ENCODE measurements at regions not wholly inside any gene's neighbourhood (a gene's known extent, or its start where the extent isn't known, plus 50 kb on each side); places are given as distances from the start of the nearest gene placed in this dataset.

DNA sequence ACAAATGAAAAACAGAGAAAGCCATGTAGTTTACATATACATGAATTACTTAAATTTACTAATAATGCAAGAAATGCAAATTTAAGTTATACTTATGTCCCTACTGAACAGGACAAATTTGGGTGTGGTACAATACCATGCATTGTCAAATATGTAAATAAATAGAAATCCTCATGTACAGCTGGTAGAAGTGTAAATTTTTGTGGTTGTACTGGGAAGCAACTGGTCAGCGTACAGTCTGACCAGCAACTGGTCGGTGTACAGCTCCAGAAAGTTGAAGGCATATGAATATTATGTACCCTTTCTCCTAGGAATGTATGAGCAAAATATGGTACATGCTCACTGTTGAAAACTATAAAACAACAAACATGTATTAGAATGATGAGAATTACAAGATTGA is 93.9 kb upstream of the TMEM106B start:
- Histone ChIP-seq H3K27ac (no peak overlapping the region), H3K9me2 (ENCODE audit: insufficient read depth) (peaks cover 8% of the 10 kb centered on the region), H3K4me1 (replicated peaks; ENCODE audit: insufficient read depth) (no peaks in the 10 kb centered on the region), H3K36me3 (ENCODE audit: low read depth) (no peaks in the 10 kb centered on the region), H4K20me1 (ENCODE audit: insufficient read depth) (no peaks in the 10 kb centered on the region), H3K4me2 (no peak overlapping the region), H3K27me3 (ENCODE audit: insufficient read depth, low read depth) (no peaks in the 10 kb centered on the region), H3K9me3 (ENCODE audit: insufficient read depth, low read depth) (no peaks in the 10 kb centered on the region), H2AFZ (no peak overlapping the region), H3K4me3 (no peak overlapping the region), H3F3A (ENCODE audit: insufficient read depth, low read depth) (no peaks in the 10 kb centered on the region), H3K79me2 (ENCODE audit: low read depth) (no peaks in the 10 kb centered on the region)
- POLR2A ChIA-PET (ENCODE audit: unreplicated experiment): no interaction called here
- BruUV-seq (replicated peaks): no TSS peak
- intact Hi-C loops (cut with micrococcal nuclease; ENCODE audit: unreplicated experiment): no loop called here
- no peak for DNase-seq
- CTCF ChIA-PET: no interaction called here
- TF ChIP-seq, protein P1, sequence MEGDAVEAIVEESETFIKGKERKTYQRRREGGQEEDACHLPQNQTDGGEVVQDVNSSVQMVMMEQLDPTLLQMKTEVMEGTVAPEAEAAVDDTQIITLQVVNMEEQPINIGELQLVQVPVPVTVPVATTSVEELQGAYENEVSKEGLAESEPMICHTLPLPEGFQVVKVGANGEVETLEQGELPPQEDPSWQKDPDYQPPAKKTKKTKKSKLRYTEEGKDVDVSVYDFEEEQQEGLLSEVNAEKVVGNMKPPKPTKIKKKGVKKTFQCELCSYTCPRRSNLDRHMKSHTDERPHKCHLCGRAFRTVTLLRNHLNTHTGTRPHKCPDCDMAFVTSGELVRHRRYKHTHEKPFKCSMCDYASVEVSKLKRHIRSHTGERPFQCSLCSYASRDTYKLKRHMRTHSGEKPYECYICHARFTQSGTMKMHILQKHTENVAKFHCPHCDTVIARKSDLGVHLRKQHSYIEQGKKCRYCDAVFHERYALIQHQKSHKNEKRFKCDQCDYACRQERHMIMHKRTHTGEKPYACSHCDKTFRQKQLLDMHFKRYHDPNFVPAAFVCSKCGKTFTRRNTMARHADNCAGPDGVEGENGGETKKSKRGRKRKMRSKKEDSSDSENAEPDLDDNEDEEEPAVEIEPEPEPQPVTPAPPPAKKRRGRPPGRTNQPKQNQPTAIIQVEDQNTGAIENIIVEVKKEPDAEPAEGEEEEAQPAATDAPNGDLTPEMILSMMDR (conservative IDR thresholded peaks at IDR 0.05): no peak
- no peak for TF ChIP-seq EZH2 (IDR thresholded peaks at IDR 0.05; ENCODE audit: low read depth)

DNA sequence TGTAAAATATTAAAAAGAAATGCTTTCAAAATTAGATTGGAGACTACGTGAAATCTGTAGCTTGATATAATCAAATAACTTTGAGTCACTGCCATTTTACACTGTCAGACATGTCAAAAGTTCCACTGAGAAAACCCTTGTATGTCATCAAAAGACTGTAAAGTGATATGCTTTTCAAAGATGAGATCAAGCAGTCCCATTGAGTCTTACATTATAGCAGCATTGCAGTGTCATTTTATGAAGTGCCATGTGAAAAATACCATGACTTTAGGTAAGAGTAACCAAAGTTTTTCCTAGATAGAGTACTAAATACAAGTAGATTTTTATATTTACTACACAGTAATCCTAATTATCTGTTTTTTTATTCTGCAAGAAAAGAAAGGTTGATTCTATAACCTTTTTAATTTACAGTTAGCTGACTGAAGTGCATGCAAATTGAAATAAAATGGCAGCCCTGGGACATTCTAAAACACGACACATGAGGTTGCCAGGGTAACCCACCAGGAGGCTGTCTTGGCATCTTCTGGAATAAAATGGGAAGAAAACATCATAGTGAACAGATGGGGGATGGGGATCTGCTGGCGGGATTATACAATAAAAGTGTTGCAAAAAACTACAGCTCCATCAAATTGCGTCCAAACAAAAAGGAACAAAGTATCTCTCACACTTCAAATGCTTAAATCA is 91.3 kb upstream of the TMEM106B start:
- intact Hi-C loops (cut with micrococcal nuclease; ENCODE audit: unreplicated experiment): no loop called here
- DNase-seq: no peak
- no peaks in the 10 kb centered on the region for H4K20me1 ChIP-seq (ENCODE audit: insufficient read depth)
- H3K27me3 ChIP-seq (ENCODE audit: insufficient read depth, low read depth): no peaks in the 10 kb centered on the region
- H3K4me1 ChIP-seq (replicated peaks; ENCODE audit: insufficient read depth): no peaks in the 10 kb centered on the region
- no peaks in the 10 kb centered on the region for H3K9me3 ChIP-seq (ENCODE audit: insufficient read depth, low read depth)
- no peak overlapping the region for H3K4me2 ChIP-seq
- POLR2A ChIA-PET (ENCODE audit: unreplicated experiment): no interaction called here
- no peaks in the 10 kb centered on the region for H3K79me2 ChIP-seq (ENCODE audit: low read depth)
- H3K36me3 ChIP-seq (ENCODE audit: low read depth): no peaks in the 10 kb centered on the region
- no peak overlapping the region for H2AFZ ChIP-seq
- CTCF ChIA-PET: no interaction called here
- no peak for TF ChIP-seq EZH2 (IDR thresholded peaks at IDR 0.05; ENCODE audit: low read depth)
- TF ChIP-seq, protein P1 (conservative IDR thresholded peaks at IDR 0.05): no peak
- no peaks in the 10 kb centered on the region for H3F3A ChIP-seq (ENCODE audit: insufficient read depth, low read depth)
- no peak overlapping the region for H3K4me3 ChIP-seq
- BruUV-seq (replicated peaks): no TSS peak
- peaks cover 8% of the 10 kb centered on the region for H3K9me2 ChIP-seq (ENCODE audit: insufficient read depth)
- no peak overlapping the region for H3K27ac ChIP-seq

DNA sequence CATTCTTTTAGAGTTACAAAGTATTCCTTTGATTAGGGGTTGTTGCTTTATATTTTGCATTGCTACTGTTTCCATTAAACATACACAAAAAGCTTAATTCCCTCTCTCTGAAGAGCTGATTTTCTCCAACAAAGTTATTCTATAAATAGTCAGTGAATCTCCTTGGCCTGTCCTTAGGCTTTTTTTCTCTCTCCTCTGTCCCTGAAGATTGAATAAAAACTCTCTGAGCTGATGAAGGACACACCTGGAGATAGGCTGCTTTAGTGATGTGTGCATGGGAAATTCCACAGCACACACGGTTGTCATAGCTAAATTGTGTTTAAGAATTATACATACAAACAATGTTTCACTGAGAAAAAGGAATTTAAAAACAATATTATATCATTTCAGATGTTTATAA is 90.5 kb upstream of the TMEM106B start:
- intact Hi-C loops (cut with micrococcal nuclease; ENCODE audit: unreplicated experiment): no loop called here

More for the DNA sequence above, 90.5 kb upstream of the TMEM106B start:
- H3K4me3 ChIP-seq: no peak overlapping the region
- POLR2A ChIA-PET (ENCODE audit: unreplicated experiment): no interaction called here
- peaks cover 5% of the 10 kb centered on the region; the same call in 1 of the 2 replicates for H3K9me2 ChIP-seq (ENCODE audit: insufficient read depth)
- H4K20me1 ChIP-seq (ENCODE audit: insufficient read depth): no peaks in the 10 kb centered on the region
- H3K79me2 ChIP-seq (ENCODE audit: low read depth): no peaks in the 10 kb centered on the region
- no peaks in the 10 kb centered on the region for H3K36me3 ChIP-seq (ENCODE audit: low read depth)
- H3K4me1 ChIP-seq (replicated peaks; ENCODE audit: insufficient read depth): no peaks in the 10 kb centered on the region
- DNase-seq: no peak
- H3K27me3 ChIP-seq (ENCODE audit: insufficient read depth, low read depth): no peaks in the 10 kb centered on the region
- no TSS peak for BruUV-seq (replicated peaks)
- H3K9me3 ChIP-seq (ENCODE audit: insufficient read depth, low read depth): no peaks in the 10 kb centered on the region
- no peak overlapping the region for H3K27ac ChIP-seq
- CTCF ChIA-PET: no interaction called here
- 0 out of 2 replicates have a peak overlapping the region, but pooled peaks have one; percentile 23 for H2AFZ ChIP-seq
- TF ChIP-seq, protein P1 (conservative IDR thresholded peaks at IDR 0.05): no peak
- no peak for TF ChIP-seq EZH2 (IDR thresholded peaks at IDR 0.05; ENCODE audit: low read depth)
- no peaks in the 10 kb centered on the region for H3F3A ChIP-seq (ENCODE audit: insufficient read depth, low read depth)
- H3K4me2 ChIP-seq: no peak overlapping the region

Measured in PC-9 (cell line).